ENCODE measurements at regions not wholly inside any gene's neighbourhood (a gene's known extent, or its start where the extent isn't known, plus 50 kb on each side); places are given as distances from the start of the nearest gene placed in this dataset.

GRCh38 chr15:45780352-45780751 lies 145.5 kb downstream of the SQOR start:
- H3K4me1 ChIP-seq (ENCODE audit: control insufficient read depth, insufficient read depth, low read length): peaks cover 5% of the 10 kb centered on the region
- DNase-seq: no peak
- WGBS (ENCODE audit: insufficient coverage): no CpG with 5 or more reads among the region's 2 CpGs
- H3K4me3 ChIP-seq (ENCODE audit: low read length): no peak overlapping the region
- no peak overlapping the region for H3K27ac ChIP-seq (ENCODE audit: low read length)
- peaks cover 3% of the 10 kb centered on the region for H3K27me3 ChIP-seq (ENCODE audit: control insufficient read depth, insufficient read depth, low read length)
- H3K36me3 ChIP-seq (ENCODE audit: control insufficient read depth, insufficient read depth, low read length): no peaks in the 10 kb centered on the region
- no peaks in the 10 kb centered on the region for H3K9me3 ChIP-seq (replicated peaks; ENCODE audit: control insufficient read depth, low read depth, low read length)

GRCh38 chr15:45784656-45785055 lies 149.8 kb downstream of the SQOR start:
- WGBS (ENCODE audit: insufficient coverage): 36% methylated on average over 2 of the region's 2 CpGs
- Histone ChIP-seq H3K4me1 (ENCODE audit: control insufficient read depth, insufficient read depth, low read length) (peaks cover 5% of the 10 kb centered on the region), H3K9me3 (replicated peaks; ENCODE audit: control insufficient read depth, low read depth, low read length) (no peaks in the 10 kb centered on the region), H3K36me3 (ENCODE audit: control insufficient read depth, insufficient read depth, low read length) (no peaks in the 10 kb centered on the region), H3K27me3 (ENCODE audit: control insufficient read depth, insufficient read depth, low read length) (peaks cover 3% of the 10 kb centered on the region), H3K27ac (ENCODE audit: low read length) (no peak overlapping the region), H3K4me3 (ENCODE audit: low read length) (no peak overlapping the region)
- DNase-seq: no peak

GRCh38 chr15:45785897-45786296 lies 151.1 kb downstream of the SQOR start:
- WGBS (ENCODE audit: insufficient coverage): no CpG with 5 or more reads among the region's 2 CpGs
- Histone ChIP-seq H3K4me3 (ENCODE audit: low read length) (no peak overlapping the region), H3K36me3 (ENCODE audit: control insufficient read depth, insufficient read depth, low read length) (no peaks in the 10 kb centered on the region), H3K27ac (ENCODE audit: low read length) (no peak overlapping the region), H3K27me3 (ENCODE audit: control insufficient read depth, insufficient read depth, low read length) (no peaks in the 10 kb centered on the region), H3K4me1 (ENCODE audit: control insufficient read depth, insufficient read depth, low read length) (peaks cover 5% of the 10 kb centered on the region), H3K9me3 (replicated peaks; ENCODE audit: control insufficient read depth, low read depth, low read length) (no peaks in the 10 kb centered on the region)
- DNase-seq: no peak

GRCh38 chr15:45790325-45790943 lies 155.6 kb downstream of the SQOR start:
- H3K4me3 ChIP-seq (ENCODE audit: low read length): no peak overlapping the region
- no peaks in the 10 kb centered on the region for H3K9me3 ChIP-seq (replicated peaks; ENCODE audit: control insufficient read depth, low read depth, low read length)
- WGBS (ENCODE audit: insufficient coverage): 30% methylated on average over 2 of the region's 4 CpGs
- peaks cover 3% of the 10 kb centered on the region for H3K27me3 ChIP-seq (ENCODE audit: control insufficient read depth, insufficient read depth, low read length)
- H3K4me1 ChIP-seq (ENCODE audit: control insufficient read depth, insufficient read depth, low read length): peaks cover 12% of the 10 kb centered on the region
- H3K27ac ChIP-seq (ENCODE audit: low read length): no peak overlapping the region
- H3K36me3 ChIP-seq (ENCODE audit: control insufficient read depth, insufficient read depth, low read length): no peaks in the 10 kb centered on the region
- DNase-seq: no peak

- no peak for DNase-seq
- no peak overlapping the region for H3K27ac ChIP-seq (ENCODE audit: low read length)
Observed at GRCh38 chr15:45794304-45794703, 159.5 kb downstream of the SQOR start.

GRCh38 chr15:45794712-45795439 lies 160.0 kb downstream of the SQOR start:
- Histone ChIP-seq H3K4me3 (ENCODE audit: low read length) (no peak overlapping the region), H3K4me1 (ENCODE audit: control insufficient read depth, insufficient read depth, low read length) (peaks cover 15% of the 10 kb centered on the region), H3K27ac (ENCODE audit: low read length) (peak overlapping the region; percentile 52), H3K36me3 (ENCODE audit: control insufficient read depth, insufficient read depth, low read length) (no peaks in the 10 kb centered on the region), H3K27me3 (ENCODE audit: control insufficient read depth, insufficient read depth, low read length) (peaks cover 3% of the 10 kb centered on the region), H3K9me3 (replicated peaks; ENCODE audit: control insufficient read depth, low read depth, low read length) (no peaks in the 10 kb centered on the region)
- peak; percentile 88 for DNase-seq
- WGBS (ENCODE audit: insufficient coverage): 22% methylated on average over 1 of the region's 6 CpGs

More at GRCh38 chr15:45794304-45794703, 159.5 kb downstream of the SQOR start:
- peaks cover 15% of the 10 kb centered on the region for H3K4me1 ChIP-seq (ENCODE audit: control insufficient read depth, insufficient read depth, low read length)
- H3K36me3 ChIP-seq (ENCODE audit: control insufficient read depth, insufficient read depth, low read length): no peaks in the 10 kb centered on the region
- H3K9me3 ChIP-seq (replicated peaks; ENCODE audit: control insufficient read depth, low read depth, low read length): no peaks in the 10 kb centered on the region
- H3K4me3 ChIP-seq (ENCODE audit: low read length): no peak overlapping the region
- H3K27me3 ChIP-seq (ENCODE audit: control insufficient read depth, insufficient read depth, low read length): peaks cover 3% of the 10 kb centered on the region

- H3K4me1 ChIP-seq (ENCODE audit: control insufficient read depth, insufficient read depth, low read length): peaks cover 15% of the 10 kb centered on the region
- H3K27me3 ChIP-seq (ENCODE audit: control insufficient read depth, insufficient read depth, low read length): peaks cover 3% of the 10 kb centered on the region
- no peak overlapping the region for H3K4me3 ChIP-seq (ENCODE audit: low read length)
- peak overlapping the region; percentile 45 for H3K27ac ChIP-seq (ENCODE audit: low read length)
- peak; percentile 81 for DNase-seq
- H3K9me3 ChIP-seq (replicated peaks; ENCODE audit: control insufficient read depth, low read depth, low read length): no peaks in the 10 kb centered on the region
- WGBS (ENCODE audit: insufficient coverage): 10% methylated on average over 2 of the region's 3 CpGs
- H3K36me3 ChIP-seq (ENCODE audit: control insufficient read depth, insufficient read depth, low read length): no peaks in the 10 kb centered on the region
Observed at GRCh38 chr15:45795440-45796069, 160.7 kb downstream of the SQOR start.

- Histone ChIP-seq H3K4me3 (ENCODE audit: low read length) (no peak overlapping the region), H3K36me3 (ENCODE audit: control insufficient read depth, insufficient read depth, low read length) (no peaks in the 10 kb centered on the region), H3K9me3 (replicated peaks; ENCODE audit: control insufficient read depth, low read depth, low read length) (no peaks in the 10 kb centered on the region), H3K27ac (ENCODE audit: low read length) (no peak overlapping the region), H3K4me1 (ENCODE audit: control insufficient read depth, insufficient read depth, low read length) (peaks cover 15% of the 10 kb centered on the region), H3K27me3 (ENCODE audit: control insufficient read depth, insufficient read depth, low read length) (peaks cover 2% of the 10 kb centered on the region)
- DNase-seq: no peak
- WGBS (ENCODE audit: insufficient coverage): 100% methylated on average over 1 of the region's 3 CpGs
Observed at GRCh38 chr15:45796433-45796832, 161.6 kb downstream of the SQOR start.

GRCh38 chr15:45799508-45799907 lies 164.7 kb downstream of the SQOR start:
- no peak overlapping the region for H3K4me3 ChIP-seq (ENCODE audit: low read length)
- WGBS (ENCODE audit: insufficient coverage): no CpG with 5 or more reads among the region's 3 CpGs

GRCh38 chr15:45801543-45801942 lies 166.7 kb downstream of the SQOR start:
- Histone ChIP-seq H3K36me3 (ENCODE audit: control insufficient read depth, insufficient read depth, low read length) (no peaks in the 10 kb centered on the region), H3K4me1 (ENCODE audit: control insufficient read depth, insufficient read depth, low read length) (peaks cover under 1% of the 10 kb centered on the region), H3K27me3 (ENCODE audit: control insufficient read depth, insufficient read depth, low read length) (no peaks in the 10 kb centered on the region), H3K27ac (ENCODE audit: low read length) (no peak overlapping the region), H3K4me3 (ENCODE audit: low read length) (no peak overlapping the region), H3K9me3 (replicated peaks; ENCODE audit: control insufficient read depth, low read depth, low read length) (no peaks in the 10 kb centered on the region)
- 80% methylated on average over 3 of the region's 4 CpGs for WGBS (ENCODE audit: insufficient coverage)
- no peak for DNase-seq

More at GRCh38 chr15:45799508-45799907, 164.7 kb downstream of the SQOR start:
- H3K9me3 ChIP-seq (replicated peaks; ENCODE audit: control insufficient read depth, low read depth, low read length): no peaks in the 10 kb centered on the region
- H3K27me3 ChIP-seq (ENCODE audit: control insufficient read depth, insufficient read depth, low read length): no peaks in the 10 kb centered on the region
- peaks cover 12% of the 10 kb centered on the region for H3K4me1 ChIP-seq (ENCODE audit: control insufficient read depth, insufficient read depth, low read length)
- no peaks in the 10 kb centered on the region for H3K36me3 ChIP-seq (ENCODE audit: control insufficient read depth, insufficient read depth, low read length)
- no peak overlapping the region for H3K27ac ChIP-seq (ENCODE audit: low read length)
- DNase-seq: no peak

All from muscle of leg (tissue), 3 donors.